ENCODE measurements at regions not wholly inside any gene's neighbourhood (a gene's known extent, or its start where the extent isn't known, plus 50 kb on each side); places are given as distances from the start of the nearest gene placed in this dataset.

DNA sequence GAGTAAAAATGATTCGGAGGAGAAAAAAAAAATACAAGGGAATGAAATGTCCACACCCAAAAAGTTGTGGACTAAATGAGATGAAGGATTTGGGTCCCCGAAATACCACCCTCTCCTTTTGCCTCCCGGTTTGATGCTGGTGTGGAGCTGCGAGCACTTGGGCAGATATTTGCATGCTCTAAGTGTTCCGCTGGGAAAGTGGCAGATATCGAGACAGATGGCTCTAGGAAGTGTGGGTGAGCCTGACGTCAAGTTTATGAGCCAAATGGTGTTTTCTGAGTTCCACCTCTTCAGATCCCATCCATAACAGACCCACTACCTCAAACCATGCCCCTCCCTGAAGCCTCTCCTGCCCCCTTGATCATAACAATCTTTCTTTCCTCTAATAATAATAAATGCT lies 228.6 kb downstream of the QDPR start:
- Histone ChIP-seq H3K9me3 (ENCODE audit: severe bottlenecking) (no peaks in the 10 kb centered on the region), H3K4me1 (ENCODE audit: insufficient read depth, poor library complexity, severe bottlenecking) (no peaks in the 10 kb centered on the region), H3K4me3 (ENCODE audit: severe bottlenecking) (no peak overlapping the region), H3K27me3 (ENCODE audit: insufficient read depth, poor library complexity, severe bottlenecking) (no peaks in the 10 kb centered on the region), H3K36me3 (ENCODE audit: low read depth) (no peaks in the 10 kb centered on the region), H3K27ac (ENCODE audit: poor library complexity, severe bottlenecking) (no peak overlapping the region)
- TF ChIP-seq CTCF (IDR thresholded peaks at IDR 0.05; ENCODE audit: poor library complexity, severe bottlenecking): no peak
- no peak for ATAC-seq (ENCODE audit: low read depth)
- no peak for DNase-seq (ENCODE audit: low spot score)

GRCh38 chr4:17280261-17281018 lies 231.4 kb downstream of the QDPR start:
- TF ChIP-seq CTCF (IDR thresholded peaks at IDR 0.05; ENCODE audit: poor library complexity, severe bottlenecking): no peak

DNA sequence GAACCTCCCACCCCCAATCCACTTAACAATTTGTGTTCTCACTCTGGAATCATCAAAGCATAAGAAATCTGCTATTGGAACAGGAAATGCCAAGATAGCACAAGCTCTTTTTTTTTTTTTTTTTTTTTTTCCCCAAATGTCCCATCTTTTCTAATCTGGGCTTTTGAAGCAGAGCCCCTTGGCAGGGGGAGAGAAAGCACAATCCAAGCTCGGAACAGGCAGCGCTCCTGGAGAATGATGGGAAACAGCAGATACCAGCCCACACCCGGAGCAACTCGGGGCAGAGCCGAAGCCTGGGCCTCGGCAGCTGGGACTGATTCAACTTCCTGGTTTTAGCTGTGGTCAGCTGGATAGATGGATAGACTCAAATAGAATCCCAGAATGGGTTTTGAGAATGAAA lies 235.1 kb downstream of the QDPR start:
- no peak overlapping the region for H3K4me3 ChIP-seq (ENCODE audit: severe bottlenecking)
- no peak for ATAC-seq (ENCODE audit: low read depth)
- no peak overlapping the region for H3K27ac ChIP-seq (ENCODE audit: poor library complexity, severe bottlenecking)
- H3K4me1 ChIP-seq (ENCODE audit: insufficient read depth, poor library complexity, severe bottlenecking): no peaks in the 10 kb centered on the region
- H3K9me3 ChIP-seq (ENCODE audit: severe bottlenecking): no peaks in the 10 kb centered on the region
- H3K27me3 ChIP-seq (ENCODE audit: insufficient read depth, poor library complexity, severe bottlenecking): no peaks in the 10 kb centered on the region
- no peaks in the 10 kb centered on the region for H3K36me3 ChIP-seq (ENCODE audit: low read depth)
- no peak for TF ChIP-seq CTCF (IDR thresholded peaks at IDR 0.05; ENCODE audit: poor library complexity, severe bottlenecking)
- DNase-seq (ENCODE audit: low spot score): no peak

More at GRCh38 chr4:17280261-17281018, 231.4 kb downstream of the QDPR start:
- no peaks in the 10 kb centered on the region for H3K27me3 ChIP-seq (ENCODE audit: insufficient read depth, poor library complexity, severe bottlenecking)
- H3K4me1 ChIP-seq (ENCODE audit: insufficient read depth, poor library complexity, severe bottlenecking): no peaks in the 10 kb centered on the region
- H3K27ac ChIP-seq (ENCODE audit: poor library complexity, severe bottlenecking): no peak overlapping the region
- DNase-seq (ENCODE audit: low spot score): no peak
- no peak overlapping the region for H3K4me3 ChIP-seq (ENCODE audit: severe bottlenecking)
- H3K9me3 ChIP-seq (ENCODE audit: severe bottlenecking): no peaks in the 10 kb centered on the region
- no peaks in the 10 kb centered on the region for H3K36me3 ChIP-seq (ENCODE audit: low read depth)
- no peak for ATAC-seq (ENCODE audit: low read depth)

GRCh38 chr4:17275836-17276235 lies 236.1 kb downstream of the QDPR start:
- Histone ChIP-seq H3K9me3 (ENCODE audit: severe bottlenecking) (no peaks in the 10 kb centered on the region), H3K27ac (ENCODE audit: poor library complexity, severe bottlenecking) (no peak overlapping the region), H3K36me3 (ENCODE audit: low read depth) (no peaks in the 10 kb centered on the region), H3K27me3 (ENCODE audit: insufficient read depth, poor library complexity, severe bottlenecking) (no peaks in the 10 kb centered on the region), H3K4me1 (ENCODE audit: insufficient read depth, poor library complexity, severe bottlenecking) (no peaks in the 10 kb centered on the region), H3K4me3 (ENCODE audit: severe bottlenecking) (no peak overlapping the region)
- ATAC-seq (ENCODE audit: low read depth): no peak
- no peak for DNase-seq (ENCODE audit: low spot score)
- TF ChIP-seq CTCF (IDR thresholded peaks at IDR 0.05; ENCODE audit: poor library complexity, severe bottlenecking): no peak

DNA sequence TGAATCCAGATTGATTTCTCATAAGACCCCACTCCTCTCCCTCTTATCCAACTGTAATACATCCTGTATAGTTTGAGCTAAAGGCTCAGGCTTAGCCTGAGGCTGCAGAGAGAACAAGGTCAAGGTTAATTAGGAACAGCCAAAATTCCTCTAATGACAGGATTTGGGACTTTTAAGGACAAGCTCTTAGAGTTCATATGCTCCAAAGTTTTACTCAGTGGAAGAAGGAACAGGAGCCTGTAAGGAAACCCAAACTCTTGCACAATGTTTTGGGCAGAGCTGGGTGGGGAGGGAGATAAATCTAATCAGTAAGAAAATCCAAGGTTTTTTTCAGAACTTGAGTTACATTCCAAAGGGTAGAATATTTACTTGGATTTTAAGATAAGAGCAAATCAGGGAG lies 238.8 kb downstream of the QDPR start:
- DNase-seq (ENCODE audit: low spot score): no peak
- no peak for TF ChIP-seq CTCF (IDR thresholded peaks at IDR 0.05; ENCODE audit: poor library complexity, severe bottlenecking)
- Histone ChIP-seq H3K27me3 (ENCODE audit: insufficient read depth, poor library complexity, severe bottlenecking) (no peaks in the 10 kb centered on the region), H3K36me3 (ENCODE audit: low read depth) (no peaks in the 10 kb centered on the region), H3K27ac (ENCODE audit: poor library complexity, severe bottlenecking) (no peak overlapping the region), H3K4me3 (ENCODE audit: severe bottlenecking) (no peak overlapping the region), H3K4me1 (ENCODE audit: insufficient read depth, poor library complexity, severe bottlenecking) (no peaks in the 10 kb centered on the region), H3K9me3 (ENCODE audit: severe bottlenecking) (no peaks in the 10 kb centered on the region)
- no peak for ATAC-seq (ENCODE audit: low read depth)

Data from RWPE2 (cell line).